GM23338 (cell line): ENCODE measurements at regions not wholly inside any gene's neighbourhood (a gene's known extent, or its start where the extent isn't known, plus 50 kb on each side); places are given as distances from the start of the nearest gene placed in this dataset.

Experiments
- ATAC-seq: fragments of 200-7000 bp; cut with Tn5 transposase; 3 replicates; pipeline ENCODE4 v1.9.1; 2020
- DNase-seq: peaks from one replicate; pipeline ENCODE4 v3.0.0-alpha.2; 2015; ENCODE audit warnings: low spot score
- H2AFZ ChIP-seq: fragments of 200-600 bp; sonication (generic); 2 replicates; pipeline ENCODE4 v1.8.0; 2016; ENCODE audit warnings: antibody characterized with exemption, mild to moderate bottlenecking, moderate library complexity
- H3F3A ChIP-seq: fragments of 200-600 bp; sonication (generic); replicated peaks from 2 replicates; pipeline ENCODE4 v1.8.0; 2017; ENCODE audit warnings: antibody characterized with exemption, mixed run types, low read depth
- H3K27ac ChIP-seq: fragments of 200-600 bp; sonication (generic); 2 replicates; pipeline ENCODE4 v1.6.1; 2016; ENCODE audit warnings: low read depth
- H3K27me3 ChIP-seq: fragments of 200-600 bp; sonication (generic); 2 replicates; pipeline ENCODE4 v1.8.0; 2016; ENCODE audit warnings: mild to moderate bottlenecking, mixed run types, moderate library complexity; ENCODE audit not compliant: insufficient read depth
- H3K36me3 ChIP-seq: fragments of 200-600 bp; sonication (generic); 2 replicates; pipeline ENCODE4 v1.8.0; 2016; ENCODE audit warnings: mild to moderate bottlenecking; ENCODE audit not compliant: insufficient read depth
- H3K4me1 ChIP-seq: fragments of 200-600 bp; sonication (generic); 2 replicates; pipeline ENCODE4 v1.8.0; 2016; ENCODE audit warnings: mild to moderate bottlenecking, moderate library complexity; ENCODE audit not compliant: insufficient read depth
- H3K4me2 ChIP-seq: fragments of 200-600 bp; sonication (generic); 2 replicates; pipeline ENCODE4 v1.7.1; 2017; ENCODE audit warnings: mixed run types
- H3K4me3 ChIP-seq: fragments of 200-600 bp; sonication (generic); 2 replicates; pipeline ENCODE4 v1.6.1; 2016; ENCODE audit warnings: mixed run types
- H3K79me2 ChIP-seq: fragments of 200-600 bp; sonication (generic); replicated peaks from 2 replicates; pipeline ENCODE4 v1.8.0; 2017; ENCODE audit warnings: mild to moderate bottlenecking; ENCODE audit not compliant: insufficient read depth
- H3K9me2 ChIP-seq: fragments of 200-600 bp; sonication (generic); 2 replicates; pipeline ENCODE4 v1.8.0; 2017; ENCODE audit not compliant: insufficient read depth
- H4K20me1 ChIP-seq: fragments of 200-600 bp; sonication (generic); replicated peaks from 2 replicates; pipeline ENCODE4 v1.8.0; 2017; ENCODE audit warnings: mild to moderate bottlenecking; ENCODE audit not compliant: insufficient read depth
- H3K27ac Mint-ChIP-seq: 2 replicates; pipeline ENCODE4 v1.8.0; 2020; ENCODE audit warnings: inconsistent platforms, mild to moderate bottlenecking, moderate library complexity, mixed read lengths
- H3K27me3 Mint-ChIP-seq: 3 replicates; pipeline ENCODE4 v1.8.0; 2022; ENCODE audit warnings: low read depth, mild to moderate bottlenecking, moderate library complexity, mixed read lengths, inconsistent platforms; ENCODE audit not compliant: insufficient read depth, poor library complexity
- H3K36me3 Mint-ChIP-seq: 3 replicates; pipeline ENCODE4 v1.8.0; 2021; ENCODE audit warnings: low read depth, mild to moderate bottlenecking, inconsistent platforms, moderate library complexity, mixed read lengths
- H3K4me1 Mint-ChIP-seq: 3 replicates; pipeline ENCODE4 v1.8.0; 2020; ENCODE audit warnings: mild to moderate bottlenecking, inconsistent platforms, mixed read lengths
- H3K4me3 Mint-ChIP-seq: 3 replicates; pipeline ENCODE4 v1.8.0; 2021; ENCODE audit warnings: moderate library complexity, mild to moderate bottlenecking, inconsistent platforms, mixed read lengths
- H3K9me3 Mint-ChIP-seq: 3 replicates; pipeline ENCODE4 v1.8.0; 2020; ENCODE audit warnings: moderate library complexity, mild to moderate bottlenecking, inconsistent platforms, mixed read lengths
- CREB1 ChIP-seq: fragments of 250-450 bp; sonication (Bioruptor Pico); IDR thresholded peaks from 2 replicates; pipeline ENCODE4 v1.5.0; 2020; ENCODE audit warnings: low read depth, mild to moderate bottlenecking, moderate library complexity
- ETS1 ChIP-seq: IDR thresholded peaks from 2 replicates; pipeline ENCODE4 v1.6.1; 2016; ENCODE audit warnings: antibody characterized with exemption
- EZH2 ChIP-seq: fragments of 200-600 bp; sonication (generic); IDR thresholded peaks from one replicate; pipeline ENCODE4 v1.8.0; 2017; ENCODE audit warnings: antibody characterized with exemption, mild to moderate bottlenecking, low read depth; ENCODE audit not compliant: unreplicated experiment
- EZH2phosphoT487 ChIP-seq: fragments of 200-600 bp; sonication (generic); IDR thresholded peaks from one replicate; pipeline ENCODE4 v1.8.1; 2018; ENCODE audit warnings: antibody characterized with exemption; ENCODE audit not compliant: unreplicated experiment
- JUNB ChIP-seq: IDR thresholded peaks from one replicate; pipeline ENCODE4 v1.6.1; 2016; ENCODE audit warnings: antibody characterized with exemption; ENCODE audit not compliant: unreplicated experiment
- NANOG ChIP-seq: IDR thresholded peaks from 2 replicates; pipeline ENCODE4 v1.6.1; 2016; ENCODE audit warnings: antibody characterized with exemption, borderline replicate concordance
- POLR2AphosphoS5 ChIP-seq: IDR thresholded peaks from 2 replicates; pipeline ENCODE4 v1.6.1; 2016; ENCODE audit warnings: antibody characterized with exemption, low read depth
- REST ChIP-seq: IDR thresholded peaks from one replicate; pipeline ENCODE4 v1.6.1; 2018; ENCODE audit warnings: antibody characterized with exemption; ENCODE audit not compliant: unreplicated experiment
- STAT1 ChIP-seq: IDR thresholded peaks from one replicate; pipeline ENCODE4 v1.6.1; 2016; ENCODE audit warnings: antibody characterized with exemption; ENCODE audit not compliant: unreplicated experiment
- ZNF331 ChIP-seq: fragments of 250-450 bp; sonication (Bioruptor Pico); IDR thresholded peaks from 2 replicates; pipeline ENCODE4 v1.5.0; 2020; ENCODE audit warnings: low read depth, mild to moderate bottlenecking, moderate library complexity
- TF ChIP-seq, protein P1 (sequence below): fragments of 250-450 bp; sonication (Bioruptor Pico); IDR thresholded peaks from 2 replicates; pipeline ENCODE4 v1.5.0; 2020; ENCODE audit warnings: mild to moderate bottlenecking, moderate library complexity
- TF ChIP-seq, protein P2 (sequence below), 2 experiments: fragments of 200-600 bp in 1 of 2; sonication (generic) in 1 of 2; conservative IDR thresholded peaks; 2 replicates each; pipeline versions ENCODE4 v1.5.1 to v1.6.1; 2016 to 2017; ENCODE audit warnings: antibody characterized with exemption in 2 of 2, low read depth in 2 of 2, mild to moderate bottlenecking in 2 of 2, moderate library complexity in 1 of 2

DNA sequence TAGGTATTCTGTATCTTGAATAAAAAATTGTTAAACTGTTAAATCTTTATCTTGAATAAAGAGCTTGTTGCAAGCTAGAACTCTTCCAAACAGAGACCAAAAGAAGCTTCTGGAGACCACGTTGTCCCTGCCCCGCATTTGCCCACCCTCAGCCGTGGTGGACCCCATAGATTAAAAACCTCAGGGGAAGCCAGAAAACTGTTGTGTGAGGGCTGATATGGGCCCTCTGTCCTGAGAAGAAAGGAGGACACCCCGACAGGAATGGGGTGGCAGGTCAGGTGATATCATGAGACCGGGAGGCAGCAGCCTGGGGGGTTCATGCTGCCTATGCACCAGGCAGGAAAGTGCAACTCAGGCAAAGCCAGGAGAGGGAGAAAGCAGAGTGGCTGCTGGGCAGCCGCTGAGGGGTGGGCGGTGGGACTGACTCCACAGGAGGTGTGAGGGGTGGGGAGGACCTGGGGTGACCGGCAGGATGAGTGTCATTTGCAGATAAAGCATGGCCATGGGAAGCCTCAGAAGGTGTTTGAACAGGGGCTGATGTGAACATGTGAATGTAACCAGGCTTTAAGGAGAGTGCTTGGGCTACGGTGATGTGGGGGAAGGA, 147.8 kb downstream of the IRF8 start:
- Mint-ChIP-seq H3K4me1 (peaks cover 12% of the 10 kb centered on the region), H3K27me3 (peaks cover 24% of the 10 kb centered on the region)

More for the DNA sequence above, 147.8 kb downstream of the IRF8 start:
- Histone ChIP-seq H3K36me3 (no peaks in the 10 kb centered on the region), H4K20me1 (no peaks in the 10 kb centered on the region), H3K4me2 (no peak overlapping the region), H3K79me2 (no peaks in the 10 kb centered on the region), H3K9me2 (0 out of 2 replicates have a peak, but pooled peaks cover 4% of the 10 kb centered on the region), H3K27me3 (no peaks in the 10 kb centered on the region), H3K4me3 (no peak overlapping the region), H3K4me1 (no peaks in the 10 kb centered on the region), H2AFZ (no peak overlapping the region), H3K27ac (no peak overlapping the region), H3F3A (no peaks in the 10 kb centered on the region)
- Mint-ChIP-seq H3K27ac (no peak overlapping the region), H3K36me3 (no peaks in the 10 kb centered on the region), H3K4me3 (no peak overlapping the region), H3K9me3 (no peaks in the 10 kb centered on the region)
- DNase-seq (no peak), ATAC-seq (no peak)
- TF ChIP-seq, protein P1, sequence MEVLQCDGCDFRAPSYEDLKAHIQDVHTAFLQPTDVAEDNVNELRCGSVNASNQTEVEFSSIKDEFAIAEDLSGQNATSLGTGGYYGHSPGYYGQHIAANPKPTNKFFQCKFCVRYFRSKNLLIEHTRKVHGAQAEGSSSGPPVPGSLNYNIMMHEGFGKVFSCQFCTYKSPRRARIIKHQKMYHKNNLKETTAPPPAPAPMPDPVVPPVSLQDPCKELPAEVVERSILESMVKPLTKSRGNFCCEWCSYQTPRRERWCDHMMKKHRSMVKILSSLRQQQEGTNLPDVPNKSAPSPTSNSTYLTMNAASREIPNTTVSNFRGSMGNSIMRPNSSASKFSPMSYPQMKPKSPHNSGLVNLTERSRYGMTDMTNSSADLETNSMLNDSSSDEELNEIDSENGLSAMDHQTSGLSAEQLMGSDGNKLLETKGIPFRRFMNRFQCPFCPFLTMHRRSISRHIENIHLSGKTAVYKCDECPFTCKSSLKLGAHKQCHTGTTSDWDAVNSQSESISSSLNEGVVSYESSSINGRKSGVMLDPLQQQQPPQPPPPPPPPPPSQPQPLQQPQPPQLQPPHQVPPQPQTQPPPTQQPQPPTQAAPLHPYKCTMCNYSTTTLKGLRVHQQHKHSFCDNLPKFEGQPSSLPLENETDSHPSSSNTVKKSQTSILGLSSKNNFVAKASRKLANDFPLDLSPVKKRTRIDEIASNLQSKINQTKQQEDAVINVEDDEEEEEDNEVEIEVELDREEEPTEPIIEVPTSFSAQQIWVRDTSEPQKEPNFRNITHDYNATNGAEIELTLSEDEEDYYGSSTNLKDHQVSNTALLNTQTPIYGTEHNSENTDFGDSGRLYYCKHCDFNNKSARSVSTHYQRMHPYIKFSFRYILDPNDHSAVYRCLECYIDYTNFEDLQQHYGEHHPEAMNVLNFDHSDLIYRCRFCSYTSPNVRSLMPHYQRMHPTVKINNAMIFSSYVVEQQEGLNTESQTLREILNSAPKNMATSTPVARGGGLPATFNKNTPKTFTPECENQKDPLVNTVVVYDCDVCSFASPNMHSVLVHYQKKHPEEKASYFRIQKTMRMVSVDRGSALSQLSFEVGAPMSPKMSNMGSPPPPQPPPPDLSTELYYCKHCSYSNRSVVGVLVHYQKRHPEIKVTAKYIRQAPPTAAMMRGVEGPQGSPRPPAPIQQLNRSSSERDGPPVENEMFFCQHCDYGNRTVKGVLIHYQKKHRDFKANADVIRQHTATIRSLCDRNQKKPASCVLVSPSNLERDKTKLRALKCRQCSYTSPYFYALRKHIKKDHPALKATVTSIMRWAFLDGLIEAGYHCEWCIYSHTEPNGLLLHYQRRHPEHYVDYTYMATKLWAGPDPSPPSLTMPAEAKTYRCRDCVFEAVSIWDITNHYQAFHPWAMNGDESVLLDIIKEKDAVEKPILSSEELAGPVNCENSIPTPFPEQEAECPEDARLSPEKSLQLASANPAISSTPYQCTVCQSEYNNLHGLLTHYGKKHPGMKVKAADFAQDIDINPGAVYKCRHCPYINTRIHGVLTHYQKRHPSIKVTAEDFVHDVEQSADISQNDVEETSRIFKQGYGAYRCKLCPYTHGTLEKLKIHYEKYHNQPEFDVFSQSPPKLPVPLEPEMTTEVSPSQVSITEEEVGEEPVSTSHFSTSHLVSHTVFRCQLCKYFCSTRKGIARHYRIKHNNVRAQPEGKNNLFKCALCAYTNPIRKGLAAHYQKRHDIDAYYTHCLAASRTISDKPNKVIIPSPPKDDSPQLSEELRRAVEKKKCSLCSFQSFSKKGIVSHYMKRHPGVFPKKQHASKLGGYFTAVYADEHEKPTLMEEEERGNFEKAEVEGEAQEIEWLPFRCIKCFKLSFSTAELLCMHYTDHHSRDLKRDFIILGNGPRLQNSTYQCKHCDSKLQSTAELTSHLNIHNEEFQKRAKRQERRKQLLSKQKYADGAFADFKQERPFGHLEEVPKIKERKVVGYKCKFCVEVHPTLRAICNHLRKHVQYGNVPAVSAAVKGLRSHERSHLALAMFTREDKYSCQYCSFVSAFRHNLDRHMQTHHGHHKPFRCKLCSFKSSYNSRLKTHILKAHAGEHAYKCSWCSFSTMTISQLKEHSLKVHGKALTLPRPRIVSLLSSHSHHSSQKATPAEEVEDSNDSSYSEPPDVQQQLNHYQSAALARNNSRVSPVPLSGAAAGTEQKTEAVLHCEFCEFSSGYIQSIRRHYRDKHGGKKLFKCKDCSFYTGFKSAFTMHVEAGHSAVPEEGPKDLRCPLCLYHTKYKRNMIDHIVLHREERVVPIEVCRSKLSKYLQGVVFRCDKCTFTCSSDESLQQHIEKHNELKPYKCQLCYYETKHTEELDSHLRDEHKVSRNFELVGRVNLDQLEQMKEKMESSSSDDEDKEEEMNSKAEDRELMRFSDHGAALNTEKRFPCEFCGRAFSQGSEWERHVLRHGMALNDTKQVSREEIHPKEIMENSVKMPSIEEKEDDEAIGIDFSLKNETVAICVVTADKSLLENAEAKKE: no peak
- TF ChIP-seq, protein P2, sequence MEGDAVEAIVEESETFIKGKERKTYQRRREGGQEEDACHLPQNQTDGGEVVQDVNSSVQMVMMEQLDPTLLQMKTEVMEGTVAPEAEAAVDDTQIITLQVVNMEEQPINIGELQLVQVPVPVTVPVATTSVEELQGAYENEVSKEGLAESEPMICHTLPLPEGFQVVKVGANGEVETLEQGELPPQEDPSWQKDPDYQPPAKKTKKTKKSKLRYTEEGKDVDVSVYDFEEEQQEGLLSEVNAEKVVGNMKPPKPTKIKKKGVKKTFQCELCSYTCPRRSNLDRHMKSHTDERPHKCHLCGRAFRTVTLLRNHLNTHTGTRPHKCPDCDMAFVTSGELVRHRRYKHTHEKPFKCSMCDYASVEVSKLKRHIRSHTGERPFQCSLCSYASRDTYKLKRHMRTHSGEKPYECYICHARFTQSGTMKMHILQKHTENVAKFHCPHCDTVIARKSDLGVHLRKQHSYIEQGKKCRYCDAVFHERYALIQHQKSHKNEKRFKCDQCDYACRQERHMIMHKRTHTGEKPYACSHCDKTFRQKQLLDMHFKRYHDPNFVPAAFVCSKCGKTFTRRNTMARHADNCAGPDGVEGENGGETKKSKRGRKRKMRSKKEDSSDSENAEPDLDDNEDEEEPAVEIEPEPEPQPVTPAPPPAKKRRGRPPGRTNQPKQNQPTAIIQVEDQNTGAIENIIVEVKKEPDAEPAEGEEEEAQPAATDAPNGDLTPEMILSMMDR (conservative IDR thresholded peaks at IDR 0.05; ENCODE audit: low read depth in 2 of 2): no peak
- TF ChIP-seq EZH2phosphoT487 (no peak), CREB1 (no peak), REST (no peak), JUNB (no peak), ZNF331 (no peak), NANOG (no peak), EZH2 (no peak), ETS1 (no peak), POLR2AphosphoS5 (no peak), STAT1 (no peak)
